GM18951 (cell line): ENCODE measurements at regions not wholly inside any gene's neighbourhood (a gene's known extent, or its start where the extent isn't known, plus 50 kb on each side); places are given as distances from the start of the nearest gene placed in this dataset.

Experiments used
- POLR2A ChIP-seq: IDR thresholded peaks from 4 replicates; pipeline ENCODE4 v1.6.1; 2011; ENCODE audit warnings: mild to moderate bottlenecking; ENCODE audit not compliant: insufficient read length, insufficient read depth; ENCODE audit errors: extremely low read depth
- in situ Hi-C: fragments of 300-500 bp; cut with MboI; formaldehyde crosslinking; loops from one replicate; pipeline ENCODE4 v1.12.0; 2022; ENCODE audit warnings: low sequenced_read_pairs, mixed read lengths, inconsistent platforms; ENCODE audit not compliant: unreplicated experiment

DNA sequence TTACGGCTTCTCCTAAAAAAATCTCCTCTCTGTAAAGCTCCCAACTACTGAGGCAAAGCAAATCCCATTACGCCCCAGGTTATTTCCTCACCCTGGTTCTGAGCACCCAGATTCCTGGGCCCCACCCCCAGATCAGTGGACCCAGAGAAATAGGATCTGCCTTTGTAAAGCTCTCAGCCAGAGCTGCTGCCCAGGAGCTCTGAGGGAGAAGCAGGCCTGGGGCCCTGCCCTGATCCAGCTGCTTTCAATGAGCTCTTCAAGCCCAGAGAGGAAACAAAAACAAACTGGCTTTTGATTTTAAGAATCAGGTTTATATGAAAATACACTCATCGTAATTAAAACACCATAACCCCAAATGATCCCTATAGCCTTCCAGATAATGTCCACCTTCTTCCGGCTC lies 124.5 kb downstream of the C5orf15 start:
- TF ChIP-seq POLR2A, result no peak
- in situ Hi-C loops, result loop anchor here (25.0 kb wide), 1 partner anchor 1157 kb away; no protein-coding TSS in a partner anchor

DNA sequence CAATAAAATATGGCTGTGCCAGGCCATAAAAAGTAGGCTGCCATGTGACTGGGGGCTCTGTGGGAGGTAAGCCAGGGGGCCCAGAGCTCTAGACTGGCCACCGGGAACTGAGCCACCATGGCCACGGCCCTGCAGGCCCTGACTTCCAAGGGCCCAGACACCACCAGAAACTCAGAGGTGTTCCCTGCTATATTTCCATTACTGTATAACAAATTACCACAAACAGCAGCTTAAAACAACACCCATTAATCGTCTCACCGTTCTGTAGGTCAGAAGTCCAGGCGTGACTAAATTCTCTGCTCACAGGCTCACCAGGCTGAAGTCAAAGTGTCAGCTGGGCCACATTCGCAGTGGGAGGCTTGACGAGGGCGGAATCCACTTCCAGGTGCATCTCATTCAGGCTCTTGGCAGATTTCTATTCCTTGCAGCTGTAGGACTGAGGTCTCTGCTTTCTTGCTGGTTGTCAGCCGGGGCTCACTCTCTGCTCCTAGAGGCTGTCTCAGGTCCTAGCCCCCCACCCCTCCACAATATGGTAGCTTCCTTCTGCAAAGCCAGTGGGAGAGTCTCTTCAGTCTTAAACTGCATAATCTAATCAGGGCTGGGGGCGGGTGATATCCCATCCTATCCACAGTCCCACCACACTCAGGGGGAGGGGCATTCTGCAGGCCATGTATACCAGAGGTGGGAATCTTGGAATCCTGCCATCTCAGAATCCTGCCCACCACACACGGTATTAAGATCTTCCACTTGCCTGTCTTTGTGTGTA lies 125.4 kb downstream of the C5orf15 start:
- no peak for TF ChIP-seq POLR2A
- in situ Hi-C loops, result loop anchor here (25.0 kb wide), 1 partner anchor 1156 kb away; no protein-coding TSS in a partner anchor

DNA sequence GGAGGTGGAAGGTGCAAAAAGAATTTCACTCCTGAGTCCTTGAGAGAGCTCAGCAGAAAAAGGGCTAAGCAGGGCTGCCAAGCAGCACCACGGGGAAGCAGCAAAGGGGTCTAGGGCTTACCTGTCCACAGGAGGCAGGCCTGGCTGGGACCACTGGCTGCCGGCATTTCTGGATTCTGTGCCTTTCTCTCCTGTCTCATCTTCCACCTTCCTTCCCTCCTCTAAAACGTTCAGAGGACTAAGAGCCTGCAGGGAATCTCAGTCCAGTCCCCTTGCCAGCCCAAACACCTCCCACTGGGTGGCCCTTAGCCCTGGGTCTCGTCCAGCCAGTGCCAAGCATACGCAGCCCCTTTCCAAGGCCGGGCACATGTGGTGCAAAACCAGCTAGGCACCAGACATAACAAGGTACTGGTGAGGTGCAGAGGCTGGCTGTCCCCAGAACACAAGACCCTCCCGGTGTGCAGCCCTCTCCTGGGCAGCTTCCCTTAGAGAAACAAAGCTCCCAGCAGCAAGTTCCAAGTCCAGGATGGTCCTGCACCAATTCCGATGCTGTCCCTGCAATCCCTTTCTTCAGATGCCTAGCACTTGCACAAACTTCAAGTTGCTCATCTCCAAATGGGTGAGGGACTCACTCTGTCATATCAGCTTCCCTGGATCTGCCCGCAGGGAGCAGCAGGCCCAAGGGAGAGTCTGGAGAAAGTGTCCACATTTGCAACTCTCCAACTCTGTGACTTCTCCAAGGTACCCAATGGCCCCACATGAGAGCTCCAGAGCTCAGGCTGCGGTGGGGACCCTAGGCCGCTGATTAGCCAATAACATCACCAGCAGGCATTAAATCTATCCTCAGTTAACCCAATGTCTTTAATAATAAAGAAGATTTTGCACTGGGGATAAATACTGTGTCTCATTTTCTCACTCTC lies 126.3 kb downstream of the C5orf15 start:
- no peak for TF ChIP-seq POLR2A
- in situ Hi-C loops, result loop anchor here (25.0 kb wide), 1 partner anchor 1155 kb away; no protein-coding TSS in a partner anchor

DNA sequence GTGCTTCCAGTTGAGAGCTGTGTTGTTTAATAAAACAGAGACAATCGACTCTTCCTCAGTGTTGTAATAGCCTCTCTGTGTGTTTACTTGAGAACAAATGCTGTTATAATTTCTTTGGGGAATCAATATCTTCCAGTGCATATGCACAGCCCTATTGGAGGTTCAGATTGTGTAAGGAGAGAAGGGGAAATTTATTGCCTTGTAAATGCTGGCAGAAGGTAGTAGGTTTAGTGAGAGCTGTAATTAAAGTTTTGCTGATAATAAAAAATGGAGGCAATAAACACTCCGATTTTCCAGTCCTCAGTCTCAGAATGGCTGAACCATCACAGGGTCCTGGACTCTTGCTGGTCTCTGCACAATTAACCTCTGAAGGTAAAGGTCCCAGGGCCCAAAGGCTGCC lies 128.3 kb downstream of the C5orf15 start:
- no peak for TF ChIP-seq POLR2A
- in situ Hi-C loops, result loop anchor here (25.0 kb wide), 1 partner anchor 1153 kb away; no protein-coding TSS in a partner anchor

DNA sequence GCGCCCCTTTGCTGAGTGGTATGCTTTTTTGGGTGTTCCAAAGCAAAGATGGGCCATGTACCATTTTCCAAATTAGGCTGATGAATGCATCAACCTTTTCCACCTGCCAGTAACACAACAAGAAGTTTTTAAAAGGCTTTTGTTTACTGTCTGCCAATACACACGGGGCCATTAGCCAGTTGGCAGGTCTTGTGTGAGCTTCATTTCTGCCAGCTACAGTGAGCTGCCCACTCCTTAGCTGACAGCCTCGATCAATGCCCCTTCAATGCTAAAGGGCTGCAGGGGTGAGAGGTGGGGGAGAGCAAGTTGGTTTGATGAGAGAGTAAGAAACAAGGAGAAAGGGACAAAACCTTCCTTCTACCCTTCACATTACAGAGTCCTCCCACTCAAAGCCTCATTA lies 128.7 kb downstream of the C5orf15 start:
- in situ Hi-C loops, result loop anchor here (25.0 kb wide), 1 partner anchor 1152 kb away; no protein-coding TSS in a partner anchor
- no peak for TF ChIP-seq POLR2A

DNA sequence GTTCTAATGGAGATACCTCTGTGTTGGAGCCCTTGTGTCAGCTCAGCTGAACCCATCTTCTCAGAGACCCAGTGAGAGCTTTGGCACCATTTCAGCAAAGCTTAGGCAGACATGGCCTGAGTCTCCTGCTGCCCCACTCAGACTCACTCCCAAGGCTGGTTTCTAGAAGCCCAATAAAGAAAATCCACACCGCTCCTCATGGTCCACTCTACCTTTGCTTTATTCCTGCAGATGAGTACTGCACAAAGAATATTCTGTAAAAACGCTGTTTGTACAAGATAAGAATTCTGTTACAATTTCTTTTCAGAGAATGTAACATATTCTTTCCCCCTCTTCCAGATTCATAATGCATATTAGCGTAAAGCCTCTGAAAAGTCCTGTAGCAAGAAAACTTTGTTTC lies 129.3 kb downstream of the C5orf15 start:
- TF ChIP-seq POLR2A, result no peak
- in situ Hi-C loops, result loop anchor here (25.0 kb wide), 1 partner anchor 1152 kb away; no protein-coding TSS in a partner anchor

DNA sequence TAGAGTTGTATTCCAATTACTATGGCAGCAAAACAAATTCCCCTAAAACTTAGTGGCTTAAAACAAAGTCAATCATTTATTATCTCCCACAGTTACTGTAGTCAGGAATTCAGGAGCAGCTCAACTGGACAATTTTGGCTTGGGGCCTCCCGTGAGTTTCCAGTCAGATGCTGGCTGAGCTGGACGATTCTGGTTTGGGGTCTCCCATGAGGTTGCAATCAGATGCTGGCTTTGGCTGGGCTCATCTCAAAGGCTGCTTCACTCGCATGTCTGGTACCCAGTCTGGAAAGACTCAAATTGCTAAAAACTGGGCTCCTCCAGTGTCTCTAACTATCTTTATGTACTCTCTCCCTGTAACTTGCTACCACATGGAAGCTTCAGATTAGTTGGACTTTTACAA lies 130.1 kb downstream of the C5orf15 start:
- in situ Hi-C loops, result loop anchor here (25.0 kb wide), 1 partner anchor 1151 kb away; no protein-coding TSS in a partner anchor
- no peak for TF ChIP-seq POLR2A

DNA sequence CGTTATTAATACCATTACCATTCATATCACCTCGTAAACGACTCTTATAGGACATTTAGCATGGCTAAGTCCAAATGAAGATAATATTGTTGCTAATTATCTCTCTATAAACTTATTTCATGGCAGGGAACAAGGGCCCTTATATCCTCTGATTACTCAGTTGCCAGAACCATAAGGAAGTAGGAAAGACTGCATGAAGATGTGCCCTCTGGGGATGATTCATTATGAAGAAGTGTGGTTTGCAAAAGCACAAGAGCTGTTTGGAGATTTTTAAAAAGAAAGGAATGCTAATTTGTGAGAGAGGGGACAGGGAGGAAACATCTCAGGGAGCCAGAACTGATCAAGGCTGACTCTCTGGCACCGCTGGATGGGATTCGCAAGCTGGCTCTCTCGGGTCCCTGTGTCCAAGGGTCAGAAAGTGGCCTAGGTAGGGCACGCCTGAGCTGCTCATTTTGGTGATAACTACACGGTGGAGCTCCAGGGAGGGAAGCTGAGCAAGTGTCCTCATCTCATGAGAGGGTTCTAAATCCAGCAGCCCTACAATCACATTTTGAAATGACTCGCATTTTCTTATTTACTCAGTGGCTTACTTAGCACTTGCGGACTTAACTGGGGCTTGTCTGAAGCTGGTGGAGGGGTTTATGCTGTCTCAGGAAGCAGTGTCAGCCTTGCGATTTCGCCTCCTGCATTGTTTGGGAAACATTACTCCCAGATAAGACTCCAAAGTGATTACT lies 136.8 kb downstream of the C5orf15 start:
- in situ Hi-C loops, result loop anchor here (25.0 kb wide), 1 partner anchor 1144 kb away; no protein-coding TSS in a partner anchor
- no peak for TF ChIP-seq POLR2A

DNA sequence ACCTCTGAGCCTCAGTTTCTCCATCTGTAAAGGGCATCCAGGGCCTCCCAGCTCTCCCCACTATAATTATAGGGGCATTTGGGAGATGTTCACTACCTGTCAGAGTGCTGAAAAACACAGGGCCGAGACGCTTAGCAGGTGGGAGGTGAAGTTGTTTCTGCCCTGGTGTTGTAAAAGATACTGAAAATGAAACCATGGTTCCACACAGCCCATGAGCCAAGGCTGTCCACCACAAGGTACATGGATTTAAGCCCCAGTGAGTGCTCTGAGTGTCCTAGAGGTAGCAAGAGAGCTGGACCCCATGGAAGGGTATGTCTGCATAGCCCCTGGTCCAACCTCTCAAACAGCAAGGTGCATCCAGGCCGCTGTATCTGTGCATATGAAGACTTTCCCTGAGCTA lies 137.5 kb downstream of the C5orf15 start:
- in situ Hi-C loops, result loop anchor here (25.0 kb wide), 1 partner anchor 1144 kb away; no protein-coding TSS in a partner anchor

DNA sequence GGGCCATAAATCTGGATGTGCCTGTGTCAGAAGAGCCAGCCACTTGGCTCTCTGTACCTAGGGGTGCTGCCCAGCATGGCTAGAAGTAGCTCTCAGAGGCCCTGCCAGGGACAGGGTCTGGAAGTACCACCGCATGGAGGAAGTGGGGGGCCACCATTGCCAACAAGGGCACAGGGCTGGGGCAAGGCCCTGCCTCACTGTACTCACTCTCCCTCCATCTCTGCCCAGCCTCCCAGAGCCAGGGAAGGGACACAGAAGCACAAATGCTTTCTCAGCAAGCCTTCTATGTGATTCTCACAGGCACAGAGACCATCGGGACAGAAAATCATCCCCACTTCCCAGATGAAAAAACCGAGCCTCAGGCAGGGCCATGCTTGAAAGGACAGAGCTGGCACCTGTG lies 138.1 kb downstream of the C5orf15 start:
- TF ChIP-seq POLR2A, result no peak
- in situ Hi-C loops, result loop anchor here (25.0 kb wide), 1 partner anchor 1143 kb away; no protein-coding TSS in a partner anchor

More for the DNA sequence above, 137.5 kb downstream of the C5orf15 start:
- no peak for TF ChIP-seq POLR2A

DNA sequence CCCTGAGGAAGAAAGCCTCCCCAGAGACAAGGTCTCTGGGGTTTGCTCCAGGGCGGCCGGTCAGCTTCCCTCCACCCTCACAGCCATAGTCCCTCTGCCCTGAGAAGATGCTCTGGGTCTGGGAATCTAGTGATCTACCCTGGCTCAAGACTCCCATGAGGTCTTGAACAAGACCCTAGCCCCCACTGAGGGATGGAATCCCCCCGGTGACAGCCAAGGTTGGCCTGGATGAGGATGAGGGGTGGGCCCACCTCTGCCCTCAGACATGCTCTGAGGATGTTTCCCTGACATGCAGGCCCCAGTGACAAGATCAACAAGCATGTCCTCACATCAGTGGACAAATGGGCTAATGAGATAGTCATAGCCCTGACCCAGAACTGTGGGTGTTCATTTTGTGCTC lies 138.6 kb downstream of the C5orf15 start:
- TF ChIP-seq POLR2A, result no peak
- in situ Hi-C loops, result loop anchor here (25.0 kb wide), 1 partner anchor 1142 kb away; no protein-coding TSS in a partner anchor

DNA sequence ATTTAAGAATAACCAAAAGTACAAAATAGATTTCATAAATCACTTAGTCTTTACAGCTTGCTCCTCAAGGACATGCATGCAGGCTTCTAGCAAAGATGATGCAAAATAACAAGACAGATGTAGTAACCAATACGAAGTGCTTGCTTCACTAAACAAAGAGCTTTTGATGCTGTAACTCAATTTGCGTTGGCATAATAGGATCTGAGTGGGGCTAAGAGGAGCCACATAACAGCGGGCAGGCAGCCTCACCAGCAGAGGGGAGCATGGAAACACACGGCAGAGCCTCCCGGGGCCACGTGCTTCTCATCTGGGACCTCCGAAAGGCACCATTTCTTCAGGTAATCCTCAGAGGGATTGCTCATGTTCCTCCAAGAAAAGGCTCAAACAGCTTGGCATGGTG lies 139.7 kb downstream of the C5orf15 start:
- TF ChIP-seq POLR2A, result no peak
- in situ Hi-C loops, result loop anchor here (25.0 kb wide), 1 partner anchor 1141 kb away; no protein-coding TSS in a partner anchor

DNA sequence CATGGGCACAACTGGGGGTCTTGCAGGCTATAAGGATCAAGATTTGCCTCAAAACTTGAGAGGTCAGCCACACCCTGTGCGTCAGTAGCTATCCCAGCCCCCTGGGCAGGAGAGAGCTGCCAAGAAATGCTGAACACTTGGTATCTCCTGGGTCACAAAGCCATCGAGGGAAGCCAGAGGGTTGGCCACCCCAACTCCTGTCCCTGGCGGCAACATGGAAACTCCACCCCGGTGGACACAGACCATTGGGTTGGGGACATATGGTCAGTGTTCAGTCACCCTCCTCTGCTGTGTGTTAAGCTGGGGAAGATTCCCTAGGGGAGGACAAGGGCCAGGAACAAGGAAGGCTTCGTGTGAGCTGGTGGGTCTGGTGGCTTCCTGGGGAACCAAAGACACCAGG lies 140.6 kb downstream of the C5orf15 start:
- TF ChIP-seq POLR2A, result no peak

DNA sequence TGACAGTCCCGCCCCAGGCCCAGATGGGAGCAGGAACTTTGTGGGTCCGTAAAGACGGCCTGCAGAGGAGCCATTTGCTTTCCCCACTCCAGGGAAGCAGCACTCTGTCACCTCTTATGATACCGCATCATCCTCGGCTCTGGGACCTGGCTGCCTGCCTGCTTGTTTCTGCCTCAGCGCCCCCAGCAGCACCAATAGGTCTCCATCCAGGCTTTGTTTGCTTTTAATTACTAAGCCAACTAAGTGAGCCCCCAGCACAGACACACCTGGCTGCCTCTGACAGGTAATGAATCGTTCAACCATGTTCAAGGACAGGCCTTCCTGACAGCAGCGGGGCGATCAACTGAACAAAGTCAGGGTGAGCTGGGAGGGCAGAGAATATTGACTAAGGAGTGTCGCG lies 141.4 kb downstream of the C5orf15 start:
- in situ Hi-C loops, result loop anchor here (25.0 kb wide), 1 partner anchor 1140 kb away; no protein-coding TSS in a partner anchor
- TF ChIP-seq POLR2A, result no peak

More for the DNA sequence above, 140.6 kb downstream of the C5orf15 start:
- in situ Hi-C loops, result loop anchor here (25.0 kb wide), 1 partner anchor 1141 kb away; no protein-coding TSS in a partner anchor
